ENCODE measurements at regions not wholly inside any gene's neighbourhood (a gene's known extent, or its start where the extent isn't known, plus 50 kb on each side); places are given as distances from the start of the nearest gene placed in this dataset.

- no peak for DNase-seq (ENCODE audit: extremely low spot score)
- ChIA-PET CTCF (no interaction called here), POLR2A (no interaction called here)
- no peak for TF ChIP-seq CTCF (IDR thresholded peaks at IDR 0.05; ENCODE audit: control extremely low read depth, extremely low read depth, low read depth, missing control alignments)
Measured at GRCh38 chr1:29645586-29645985, 409.3 kb downstream of the PTPRU start.

- TF ChIP-seq CTCF (IDR thresholded peaks at IDR 0.05; ENCODE audit: control extremely low read depth, extremely low read depth, low read depth, missing control alignments) = no peak
- CTCF ChIA-PET = interaction anchor here (1.0 kb wide), 1 partner anchor 10 kb away, joined by 3 read pairs; no protein-coding TSS in a partner anchor
- DNase-seq (ENCODE audit: extremely low spot score) = no peak
- POLR2A ChIA-PET = no interaction called here
Measured at GRCh38 chr1:29644812-29645211, 408.5 kb downstream of the PTPRU start.

GRCh38 chr1:29643838-29644440, 407.6 kb downstream of the PTPRU start:
- ChIA-PET CTCF (interaction anchor here (1.0 kb wide), 1 partner anchor 11 kb away, joined by 3 read pairs; no protein-coding TSS in a partner anchor), POLR2A (no interaction called here)
- no peak for DNase-seq (ENCODE audit: extremely low spot score)
- TF ChIP-seq CTCF (IDR thresholded peaks at IDR 0.05; ENCODE audit: control extremely low read depth, extremely low read depth, low read depth, missing control alignments) = no peak

GRCh38 chr1:29643281-29643680, 407.0 kb downstream of the PTPRU start:
- ChIA-PET CTCF (no interaction called here), POLR2A (interaction anchor here (0.6 kb wide), 1 partner anchor 384 kb away, joined by 6 read pairs; no protein-coding TSS in a partner anchor)
- DNase-seq (ENCODE audit: extremely low spot score) = no peak
- TF ChIP-seq CTCF (IDR thresholded peaks at IDR 0.05; ENCODE audit: control extremely low read depth, extremely low read depth, low read depth, missing control alignments) = no peak

GRCh38 chr1:29642519-29642918, 406.2 kb downstream of the PTPRU start:
- POLR2A ChIA-PET = no interaction called here
- CTCF ChIA-PET = no interaction called here
- no peak for DNase-seq (ENCODE audit: extremely low spot score)
- no peak for TF ChIP-seq CTCF (IDR thresholded peaks at IDR 0.05; ENCODE audit: control extremely low read depth, extremely low read depth, low read depth, missing control alignments)

- no peak for TF ChIP-seq CTCF (IDR thresholded peaks at IDR 0.05; ENCODE audit: control extremely low read depth, extremely low read depth, low read depth, missing control alignments)
- ChIA-PET CTCF (interaction anchor here (1.4 kb wide), 1 partner anchor 20 kb away, joined by 3 read pairs; no protein-coding TSS in a partner anchor), POLR2A (no interaction called here)
- DNase-seq (ENCODE audit: extremely low spot score) = no peak
Measured at GRCh38 chr1:29641921-29642320, 405.6 kb downstream of the PTPRU start.

Measured in GM10248 (cell line).